ENCODE measurements at regions not wholly inside any gene's neighbourhood (a gene's known extent, or its start where the extent isn't known, plus 50 kb on each side); places are given as distances from the start of the nearest gene placed in this dataset.
"Not testable (repeated sequence)": the region's sequence is repeated elsewhere in the genome, so short reads cannot be mapped to it uniquely, and the experiment has no call there.

- no peaks in the 10 kb centered on the region for H3K4me1 ChIP-seq (ENCODE audit: control insufficient read depth in 1 of 2, low read depth in 2 of 2)
- no peaks in the 10 kb centered on the region for H3K36me3 ChIP-seq
- no peaks in the 10 kb centered on the region for H3K27me3 ChIP-seq (replicated peaks; ENCODE audit: insufficient read depth)
- no peaks in the 10 kb centered on the region for H3K9me3 ChIP-seq
- no peak overlapping the region for H3K27ac ChIP-seq
- TF ChIP-seq CTCF (IDR thresholded peaks at IDR 0.05), result no peak
- DNase-seq (ENCODE audit: low spot score) (no peak), ATAC-seq (ENCODE audit: insufficient number of reproducible peaks, low FRiP score, low read depth) (no peak)
- H3K4me3 ChIP-seq, result no peak overlapping the region
These were observed 582.1 kb upstream of the HTR1E start for GRCh38 chr6:86355271-86355670.

- H3K27me3 ChIP-seq (replicated peaks; ENCODE audit: insufficient read depth), result no peaks in the 10 kb centered on the region
- H3K4me1 ChIP-seq (ENCODE audit: control insufficient read depth in 1 of 2, low read depth in 2 of 2), result no peaks in the 10 kb centered on the region
- H3K4me3 ChIP-seq, result no peak overlapping the region
- DNase-seq (ENCODE audit: low spot score) (no peak), ATAC-seq (ENCODE audit: insufficient number of reproducible peaks, low FRiP score, low read depth) (no peak)
- H3K36me3 ChIP-seq, result no peaks in the 10 kb centered on the region
- TF ChIP-seq CTCF (IDR thresholded peaks at IDR 0.05), result no peak
- H3K9me3 ChIP-seq, result no peaks in the 10 kb centered on the region
- H3K27ac ChIP-seq, result no peak overlapping the region
These were observed 605.4 kb upstream of the HTR1E start for GRCh38 chr6:86331919-86332318.

GRCh38 chr6:86331265-86331840 is 606.0 kb upstream of the HTR1E start:
- DNase-seq (ENCODE audit: low spot score), result no peak
- Histone ChIP-seq H3K36me3 (no peaks in the 10 kb centered on the region), H3K27ac (no peak overlapping the region), H3K4me3 (no peak overlapping the region), H3K9me3 (no peaks in the 10 kb centered on the region), H3K27me3 (replicated peaks; ENCODE audit: insufficient read depth) (no peaks in the 10 kb centered on the region), H3K4me1 (ENCODE audit: control insufficient read depth in 1 of 2, low read depth in 2 of 2) (no peaks in the 10 kb centered on the region)
- no peak for ATAC-seq (ENCODE audit: insufficient number of reproducible peaks, low FRiP score, low read depth)
- TF ChIP-seq CTCF (IDR thresholded peaks at IDR 0.05), result no peak

DNA sequence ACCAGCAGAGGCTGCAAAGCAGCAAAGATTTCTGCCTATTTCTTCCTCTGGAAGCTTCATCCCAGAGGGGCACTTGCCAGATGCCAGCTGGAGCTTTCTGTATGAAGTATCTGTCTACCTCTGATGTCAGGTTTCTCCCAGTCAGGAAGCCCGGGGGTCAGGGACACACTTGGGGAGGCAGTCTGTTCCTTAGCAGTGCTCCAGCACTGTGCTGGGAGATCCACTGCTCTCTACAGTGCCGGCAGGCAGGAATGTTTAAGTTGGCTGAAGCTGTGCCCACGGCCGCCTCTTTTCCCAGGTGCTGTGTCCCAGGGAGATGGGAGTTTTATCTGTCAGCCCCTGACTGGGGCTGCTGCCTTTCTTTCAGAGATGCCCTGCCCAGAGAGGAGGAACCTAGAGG is 631.1 kb upstream of the HTR1E start:
- ATAC-seq (ENCODE audit: insufficient number of reproducible peaks, low FRiP score, low read depth), result no peak
- no peak for DNase-seq (ENCODE audit: low spot score)
- H3K27me3 ChIP-seq (replicated peaks; ENCODE audit: insufficient read depth), result no peaks in the 10 kb centered on the region
- TF ChIP-seq CTCF (IDR thresholded peaks at IDR 0.05), result no peak
- H3K4me1 ChIP-seq (ENCODE audit: control insufficient read depth in 1 of 2, low read depth in 2 of 2), result no peaks in the 10 kb centered on the region
- no peaks in the 10 kb centered on the region for H3K36me3 ChIP-seq
- H3K27ac ChIP-seq, result no peak overlapping the region
- no peak overlapping the region for H3K4me3 ChIP-seq
- H3K9me3 ChIP-seq, result no peaks in the 10 kb centered on the region

DNA sequence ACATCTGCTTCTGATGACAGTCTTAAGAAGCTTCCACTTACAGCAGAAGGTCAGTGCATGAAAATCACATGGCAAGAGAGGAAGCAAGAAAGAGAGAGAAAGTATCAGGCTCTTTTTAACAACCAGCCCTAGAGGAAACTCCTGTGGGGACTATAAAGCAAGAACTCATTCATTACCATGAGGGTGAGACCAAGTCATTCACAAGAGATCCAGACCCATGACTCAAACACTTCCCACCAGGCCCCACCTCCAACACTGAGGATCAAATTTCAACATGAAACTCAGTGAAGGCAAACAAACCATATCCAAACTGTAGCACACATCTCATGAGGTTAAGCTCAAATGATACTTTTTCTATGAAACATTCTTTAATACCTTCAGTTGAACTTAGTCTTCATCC is 643.2 kb upstream of the SYNCRIP start:
- Histone ChIP-seq H3K27me3 (replicated peaks; ENCODE audit: insufficient read depth) (no peaks in the 10 kb centered on the region), H3K36me3 (no peaks in the 10 kb centered on the region), H3K27ac (no peak overlapping the region), H3K4me3 (no peak overlapping the region), H3K9me3 (no peaks in the 10 kb centered on the region), H3K4me1 (ENCODE audit: control insufficient read depth in 1 of 2, low read depth in 2 of 2) (no peaks in the 10 kb centered on the region)
- no peak for ATAC-seq (ENCODE audit: insufficient number of reproducible peaks, low FRiP score, low read depth)
- no peak for TF ChIP-seq CTCF (IDR thresholded peaks at IDR 0.05)
- no peak for DNase-seq (ENCODE audit: low spot score)

GRCh38 chr6:86284809-86285480 is 642.3 kb upstream of the SYNCRIP start:
- not testable (repeated sequence) for H3K27me3 ChIP-seq (replicated peaks; ENCODE audit: insufficient read depth); ATAC-seq (ENCODE audit: insufficient number of reproducible peaks, low FRiP score, low read depth); H3K4me3 ChIP-seq; DNase-seq (ENCODE audit: low spot score); H3K9me3 ChIP-seq; H3K36me3 ChIP-seq; H3K27ac ChIP-seq; H3K4me1 ChIP-seq (ENCODE audit: control insufficient read depth in 1 of 2, low read depth in 2 of 2)

DNA sequence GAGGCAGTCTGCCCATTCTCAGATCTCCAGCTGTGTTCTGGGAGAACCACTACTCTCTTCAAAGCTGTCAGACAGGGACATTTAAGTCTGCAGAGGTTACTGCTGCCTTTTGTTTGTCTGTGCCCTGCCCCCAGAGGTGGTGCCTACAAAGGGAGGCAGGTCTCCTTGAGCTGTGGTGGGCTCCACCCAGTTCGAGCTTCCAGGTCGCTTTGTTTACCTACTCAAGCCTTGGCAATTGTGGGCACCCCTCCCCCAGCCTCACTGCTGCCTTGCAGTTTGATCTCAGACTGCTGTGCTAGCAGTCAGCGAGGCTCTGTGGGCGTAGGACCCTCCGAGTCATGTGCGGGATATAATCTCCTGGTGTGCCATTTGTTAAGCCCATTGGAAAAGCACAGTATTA is 640.9 kb upstream of the SYNCRIP start:
- H3K27me3 ChIP-seq (replicated peaks; ENCODE audit: insufficient read depth); H3K36me3 ChIP-seq; H3K27ac ChIP-seq; ATAC-seq (ENCODE audit: insufficient number of reproducible peaks, low FRiP score, low read depth); DNase-seq (ENCODE audit: low spot score); H3K9me3 ChIP-seq; H3K4me1 ChIP-seq (ENCODE audit: control insufficient read depth in 1 of 2, low read depth in 2 of 2); H3K4me3 ChIP-seq: not testable (repeated sequence)

Measured in thoracic aorta (tissue), 2 donors.